ENCODE measurements at regions not wholly inside any gene's neighbourhood (a gene's known extent, or its start where the extent isn't known, plus 50 kb on each side); places are given as distances from the start of the nearest gene placed in this dataset.
A peak's percentile ranks its signal among the peaks of the same experiment; 100 is the strongest.

DNA sequence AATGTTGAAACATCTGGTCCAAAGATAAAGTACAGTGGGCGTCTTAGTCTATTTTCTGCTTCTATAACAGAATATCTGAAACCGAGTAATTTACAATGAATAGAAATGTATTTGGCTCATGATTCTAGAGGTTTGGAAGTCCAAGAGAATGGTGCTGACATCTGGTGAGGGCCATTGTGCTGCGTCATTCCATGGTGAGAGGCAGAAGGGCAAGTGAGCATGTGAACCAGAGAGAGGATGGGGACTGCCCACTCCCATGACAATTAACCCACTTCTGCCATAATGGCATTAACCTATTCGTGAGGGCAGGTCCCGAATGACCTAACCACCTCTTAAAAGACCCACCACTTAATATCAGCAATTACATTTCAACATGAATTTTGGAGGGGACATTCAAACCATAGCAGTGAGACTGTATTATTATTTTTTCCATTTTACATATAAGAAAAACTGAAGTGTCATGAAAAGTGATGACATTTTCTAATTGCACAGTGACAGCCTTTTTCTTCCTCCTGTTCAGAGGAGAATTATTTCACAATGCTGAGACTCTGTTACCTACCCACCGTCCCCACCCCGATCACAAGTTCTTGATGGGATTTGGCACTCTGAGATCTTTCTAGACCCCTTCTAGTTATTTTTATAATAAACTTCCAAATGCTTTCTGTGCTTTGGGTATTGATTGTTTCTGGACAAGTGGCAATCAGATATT lies 238.8 kb downstream of the RPLP1 start:
- no peak for TF ChIP-seq CREB1 (IDR thresholded peaks at IDR 0.05; ENCODE audit: low read depth)
- no peak for TF ChIP-seq RAD21 (IDR thresholded peaks at IDR 0.05; ENCODE audit: low read depth)
- TF ChIP-seq, protein P1, sequence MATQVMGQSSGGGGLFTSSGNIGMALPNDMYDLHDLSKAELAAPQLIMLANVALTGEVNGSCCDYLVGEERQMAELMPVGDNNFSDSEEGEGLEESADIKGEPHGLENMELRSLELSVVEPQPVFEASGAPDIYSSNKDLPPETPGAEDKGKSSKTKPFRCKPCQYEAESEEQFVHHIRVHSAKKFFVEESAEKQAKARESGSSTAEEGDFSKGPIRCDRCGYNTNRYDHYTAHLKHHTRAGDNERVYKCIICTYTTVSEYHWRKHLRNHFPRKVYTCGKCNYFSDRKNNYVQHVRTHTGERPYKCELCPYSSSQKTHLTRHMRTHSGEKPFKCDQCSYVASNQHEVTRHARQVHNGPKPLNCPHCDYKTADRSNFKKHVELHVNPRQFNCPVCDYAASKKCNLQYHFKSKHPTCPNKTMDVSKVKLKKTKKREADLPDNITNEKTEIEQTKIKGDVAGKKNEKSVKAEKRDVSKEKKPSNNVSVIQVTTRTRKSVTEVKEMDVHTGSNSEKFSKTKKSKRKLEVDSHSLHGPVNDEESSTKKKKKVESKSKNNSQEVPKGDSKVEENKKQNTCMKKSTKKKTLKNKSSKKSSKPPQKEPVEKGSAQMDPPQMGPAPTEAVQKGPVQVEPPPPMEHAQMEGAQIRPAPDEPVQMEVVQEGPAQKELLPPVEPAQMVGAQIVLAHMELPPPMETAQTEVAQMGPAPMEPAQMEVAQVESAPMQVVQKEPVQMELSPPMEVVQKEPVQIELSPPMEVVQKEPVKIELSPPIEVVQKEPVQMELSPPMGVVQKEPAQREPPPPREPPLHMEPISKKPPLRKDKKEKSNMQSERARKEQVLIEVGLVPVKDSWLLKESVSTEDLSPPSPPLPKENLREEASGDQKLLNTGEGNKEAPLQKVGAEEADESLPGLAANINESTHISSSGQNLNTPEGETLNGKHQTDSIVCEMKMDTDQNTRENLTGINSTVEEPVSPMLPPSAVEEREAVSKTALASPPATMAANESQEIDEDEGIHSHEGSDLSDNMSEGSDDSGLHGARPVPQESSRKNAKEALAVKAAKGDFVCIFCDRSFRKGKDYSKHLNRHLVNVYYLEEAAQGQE (IDR thresholded peaks at IDR 0.05; ENCODE audit: low read depth), result no peak
- no peak for TF ChIP-seq TEAD4 (IDR thresholded peaks at IDR 0.05)
- no peak for TF ChIP-seq NFIC (IDR thresholded peaks at IDR 0.05)
- no peak for TF ChIP-seq YY1 (IDR thresholded peaks at IDR 0.05; ENCODE audit: low read depth)
- no peak for TF ChIP-seq TAF1 (IDR thresholded peaks at IDR 0.05; ENCODE audit: low read depth)
- TF ChIP-seq, protein P2, sequence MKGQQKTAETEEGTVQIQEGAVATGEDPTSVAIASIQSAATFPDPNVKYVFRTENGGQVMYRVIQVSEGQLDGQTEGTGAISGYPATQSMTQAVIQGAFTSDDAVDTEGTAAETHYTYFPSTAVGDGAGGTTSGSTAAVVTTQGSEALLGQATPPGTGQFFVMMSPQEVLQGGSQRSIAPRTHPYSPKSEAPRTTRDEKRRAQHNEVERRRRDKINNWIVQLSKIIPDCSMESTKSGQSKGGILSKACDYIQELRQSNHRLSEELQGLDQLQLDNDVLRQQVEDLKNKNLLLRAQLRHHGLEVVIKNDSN (IDR thresholded peaks at IDR 0.05), result no peak
- TF ChIP-seq EP300 (IDR thresholded peaks at IDR 0.05; ENCODE audit: borderline replicate concordance), result no peak
- no peak for TF ChIP-seq EGR1 (IDR thresholded peaks at IDR 0.05)
- no peak for TF ChIP-seq FOXM1 (IDR thresholded peaks at IDR 0.05; ENCODE audit: borderline replicate concordance, low read depth)
- TF ChIP-seq TCF12 (IDR thresholded peaks at IDR 0.05; ENCODE audit: low read depth), result no peak
- TF ChIP-seq ZBTB7A (IDR thresholded peaks at IDR 0.05; ENCODE audit: low read depth), result no peak
- TF ChIP-seq CEBPB (IDR thresholded peaks at IDR 0.05), result no peak
- TF ChIP-seq MAX (IDR thresholded peaks at IDR 0.05), result no peak

GRCh38 chr15:69692342-69692741 lies 239.7 kb downstream of the RPLP1 start:
- TF ChIP-seq ZBTB7A (IDR thresholded peaks at IDR 0.05; ENCODE audit: low read depth) (no peak), CEBPB (IDR thresholded peaks at IDR 0.05) (no peak), YY1 (IDR thresholded peaks at IDR 0.05; ENCODE audit: low read depth) (no peak), EP300 (IDR thresholded peaks at IDR 0.05; ENCODE audit: borderline replicate concordance) (no peak), TCF12 (IDR thresholded peaks at IDR 0.05; ENCODE audit: low read depth) (no peak), EGR1 (IDR thresholded peaks at IDR 0.05) (no peak), MAX (IDR thresholded peaks at IDR 0.05) (no peak), NFIC (IDR thresholded peaks at IDR 0.05) (no peak), TAF1 (IDR thresholded peaks at IDR 0.05; ENCODE audit: low read depth) (no peak), FOXM1 (IDR thresholded peaks at IDR 0.05; ENCODE audit: borderline replicate concordance, low read depth) (no peak), TEAD4 (IDR thresholded peaks at IDR 0.05) (no peak)
- TF ChIP-seq, protein P1 (IDR thresholded peaks at IDR 0.05; ENCODE audit: low read depth), result no peak
- TF ChIP-seq, protein P2 (IDR thresholded peaks at IDR 0.05), result no peak

DNA sequence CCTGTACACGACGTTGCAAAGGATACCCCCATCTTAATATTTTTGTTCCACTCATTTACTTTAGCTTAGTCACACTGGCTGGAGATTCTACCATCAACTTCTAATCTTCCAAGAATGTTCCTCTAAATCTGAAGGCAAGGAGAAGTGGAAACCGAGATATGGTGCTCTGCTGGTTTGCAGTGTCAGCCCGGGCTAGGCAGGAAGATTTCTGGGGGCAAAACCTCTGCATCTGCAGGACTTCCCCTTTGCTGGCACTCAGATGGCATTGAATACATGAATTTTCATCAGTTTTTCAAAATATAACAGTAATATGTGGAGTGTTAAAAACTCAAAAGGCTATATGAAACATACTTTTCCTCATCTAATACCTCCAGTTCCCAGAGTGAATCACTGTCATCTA lies 240.4 kb downstream of the RPLP1 start:
- no peak for TF ChIP-seq YY1 (IDR thresholded peaks at IDR 0.05; ENCODE audit: low read depth)

DNA sequence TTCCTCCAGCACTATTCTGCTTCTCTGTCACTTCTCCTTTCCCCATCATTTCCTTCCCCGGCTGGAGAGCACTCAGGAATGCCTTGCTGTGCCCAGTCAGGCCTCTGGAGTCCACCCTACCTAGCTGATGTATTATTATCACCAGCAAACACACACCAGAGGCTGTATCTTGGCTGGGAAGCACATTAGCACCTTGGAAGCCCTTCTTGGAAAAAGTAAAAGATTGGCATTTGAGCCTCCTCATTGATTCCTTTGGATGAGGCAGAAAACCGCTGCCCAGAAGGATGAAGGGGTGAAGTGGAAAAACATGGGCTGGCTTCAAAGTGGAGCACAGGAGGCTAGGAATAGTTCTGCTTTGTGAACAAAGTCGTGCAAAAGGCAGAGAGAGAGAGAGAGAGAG lies 244.3 kb downstream of the RPLP1 start:
- TF ChIP-seq RAD21 (IDR thresholded peaks at IDR 0.05; ENCODE audit: low read depth), result no peak
- TF ChIP-seq TAF1 (IDR thresholded peaks at IDR 0.05; ENCODE audit: low read depth), result no peak

- TF ChIP-seq NFIC (IDR thresholded peaks at IDR 0.05) (peak; percentile 65), CEBPB (IDR thresholded peaks at IDR 0.05) (no peak)
Measured at GRCh38 chr15:69697916-69698315, 245.3 kb downstream of the RPLP1 start.

- TF ChIP-seq CEBPB (IDR thresholded peaks at IDR 0.05) (no peak), YY1 (IDR thresholded peaks at IDR 0.05; ENCODE audit: low read depth) (no peak), EP300 (IDR thresholded peaks at IDR 0.05; ENCODE audit: borderline replicate concordance) (no peak), TCF12 (IDR thresholded peaks at IDR 0.05; ENCODE audit: low read depth) (no peak), CREB1 (IDR thresholded peaks at IDR 0.05; ENCODE audit: low read depth) (no peak), ZBTB7A (IDR thresholded peaks at IDR 0.05; ENCODE audit: low read depth) (no peak), TAF1 (IDR thresholded peaks at IDR 0.05; ENCODE audit: low read depth) (no peak), RAD21 (IDR thresholded peaks at IDR 0.05; ENCODE audit: low read depth) (no peak), TEAD4 (IDR thresholded peaks at IDR 0.05) (no peak), NFIC (IDR thresholded peaks at IDR 0.05) (no peak), FOXM1 (IDR thresholded peaks at IDR 0.05; ENCODE audit: borderline replicate concordance, low read depth) (no peak), MAX (IDR thresholded peaks at IDR 0.05) (no peak), EGR1 (IDR thresholded peaks at IDR 0.05) (no peak)
- TF ChIP-seq, protein P2 (IDR thresholded peaks at IDR 0.05), result no peak
- TF ChIP-seq, protein P1 (IDR thresholded peaks at IDR 0.05; ENCODE audit: low read depth), result no peak
Measured at GRCh38 chr15:69699096-69699495, 246.5 kb downstream of the RPLP1 start.

Data from Ishikawa (cell line).